NCI-H2196 (cell line): ENCODE measurements at regions not wholly inside any gene's neighbourhood (a gene's known extent, or its start where the extent isn't known, plus 50 kb on each side); places are given as distances from the start of the nearest gene placed in this dataset.
A peak's percentile ranks its signal among the peaks of the same experiment; 100 is the strongest.
"Not testable (repeated sequence)": the region's sequence is repeated elsewhere in the genome, so short reads cannot be mapped to it uniquely, and the experiment has no call there.

Experiments used
- DNase-seq: peaks from one replicate; lab custom pipeline; 2025; ENCODE audit not compliant: unreplicated experiment; lab: John Stamatoyannopoulos, UW

DNA sequence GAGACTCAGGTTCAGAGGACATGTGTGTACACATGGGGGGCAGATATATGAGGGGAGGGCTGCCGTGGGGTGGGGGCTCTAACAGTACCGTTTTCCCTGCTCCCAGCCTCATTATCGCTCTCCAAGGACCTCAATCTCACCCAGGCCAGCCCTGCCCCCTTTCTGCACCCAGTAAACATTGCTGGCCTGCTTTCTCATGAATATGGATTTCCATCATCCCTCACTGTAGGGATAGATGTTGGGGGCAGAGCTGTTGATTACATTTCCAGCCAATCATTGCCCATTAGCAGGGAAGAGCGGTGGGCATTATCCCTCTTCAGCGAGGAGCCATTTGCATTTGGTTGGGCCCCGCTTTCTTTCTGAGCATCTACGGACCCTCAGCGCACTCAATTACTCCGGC, 273.8 kb downstream of the RPS6KC1 start:
- DNase-seq, result no peak

DNA sequence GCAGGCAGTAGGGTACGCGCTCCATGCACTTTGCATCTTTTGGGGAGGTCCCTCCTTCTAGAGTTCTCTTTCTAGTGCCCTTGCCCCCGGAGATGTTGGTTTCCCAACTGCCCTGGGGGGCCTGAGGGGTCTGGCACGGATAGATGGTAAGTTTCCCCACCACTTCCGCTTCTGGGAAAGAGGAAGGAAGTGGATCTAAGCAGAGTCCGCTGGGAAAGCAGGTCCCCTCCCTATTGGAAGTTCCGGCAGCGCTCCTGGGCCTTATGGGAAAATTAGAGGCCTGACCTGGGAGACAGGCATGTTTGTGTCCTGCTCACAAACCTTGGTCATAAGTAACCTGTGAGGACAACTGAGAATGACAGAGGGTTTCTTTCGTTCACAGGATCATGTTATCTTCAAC, 274.4 kb downstream of the RPS6KC1 start:
- no peak for DNase-seq

DNA sequence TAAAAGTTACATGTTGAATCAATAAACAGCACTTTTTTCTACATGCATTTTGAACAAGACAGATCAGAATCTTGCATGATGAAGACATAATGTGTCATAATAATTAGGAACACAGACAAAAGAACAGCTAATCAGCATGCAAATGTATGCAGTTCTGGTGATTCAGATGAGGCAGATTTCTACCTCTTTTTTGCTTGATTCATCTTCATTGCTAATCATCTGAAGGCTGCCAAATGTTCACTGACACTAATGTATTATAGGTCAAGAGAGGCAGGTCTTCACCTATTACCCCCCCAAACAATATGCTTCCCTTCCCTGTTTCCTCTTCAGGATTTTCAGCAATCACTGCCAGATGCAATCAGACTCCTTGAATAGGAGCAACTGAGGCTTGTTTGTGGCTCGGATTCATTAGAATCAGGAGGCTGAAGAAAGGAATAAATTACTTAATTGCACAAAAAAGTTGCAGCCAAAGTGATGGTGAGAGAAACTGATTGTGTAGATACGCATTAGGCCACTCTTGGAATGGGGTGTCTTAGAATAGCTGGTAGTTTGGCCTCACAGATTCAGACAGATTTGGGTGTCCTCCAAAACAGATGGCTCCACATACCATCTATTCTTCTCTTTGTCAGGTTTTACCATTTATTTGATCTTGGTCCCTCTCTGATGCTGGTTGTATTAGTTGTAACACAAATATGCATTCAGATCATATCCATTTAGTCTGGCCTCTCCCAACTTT, 275.4 kb downstream of the RPS6KC1 start:
- no peak for DNase-seq

DNA sequence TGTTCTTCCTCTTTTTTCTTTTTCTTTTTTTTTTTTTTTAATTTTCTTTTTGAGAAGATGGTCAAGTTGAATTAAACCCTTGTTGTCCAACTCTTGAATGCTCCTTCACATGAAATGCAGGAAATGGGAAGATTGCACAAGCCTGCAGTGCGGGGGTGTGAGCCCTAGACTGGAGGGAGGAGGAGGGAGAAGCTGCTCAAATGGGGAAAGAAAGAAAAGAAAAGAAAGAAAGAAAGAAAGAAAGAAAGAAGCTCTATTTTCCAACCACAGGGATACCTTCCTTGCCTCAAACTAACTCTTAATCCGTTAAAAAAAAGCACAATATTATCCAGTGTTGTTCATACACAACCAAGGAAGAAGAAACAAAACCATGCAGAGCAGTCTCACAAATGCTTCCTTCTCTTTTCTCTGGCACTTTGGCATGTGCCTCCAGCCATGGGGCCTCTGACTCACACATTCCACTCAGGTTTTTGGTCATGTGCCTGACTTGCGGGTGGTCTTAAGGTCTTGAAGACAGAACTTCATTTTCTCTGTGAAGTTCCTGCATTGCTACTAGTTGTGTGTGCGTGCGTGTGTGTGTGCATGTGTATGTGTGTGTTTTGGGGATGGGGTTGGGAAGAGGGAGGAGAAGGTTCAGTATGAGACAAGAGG, 276.1 kb downstream of the RPS6KC1 start:
- DNase-seq, result no peak

DNA sequence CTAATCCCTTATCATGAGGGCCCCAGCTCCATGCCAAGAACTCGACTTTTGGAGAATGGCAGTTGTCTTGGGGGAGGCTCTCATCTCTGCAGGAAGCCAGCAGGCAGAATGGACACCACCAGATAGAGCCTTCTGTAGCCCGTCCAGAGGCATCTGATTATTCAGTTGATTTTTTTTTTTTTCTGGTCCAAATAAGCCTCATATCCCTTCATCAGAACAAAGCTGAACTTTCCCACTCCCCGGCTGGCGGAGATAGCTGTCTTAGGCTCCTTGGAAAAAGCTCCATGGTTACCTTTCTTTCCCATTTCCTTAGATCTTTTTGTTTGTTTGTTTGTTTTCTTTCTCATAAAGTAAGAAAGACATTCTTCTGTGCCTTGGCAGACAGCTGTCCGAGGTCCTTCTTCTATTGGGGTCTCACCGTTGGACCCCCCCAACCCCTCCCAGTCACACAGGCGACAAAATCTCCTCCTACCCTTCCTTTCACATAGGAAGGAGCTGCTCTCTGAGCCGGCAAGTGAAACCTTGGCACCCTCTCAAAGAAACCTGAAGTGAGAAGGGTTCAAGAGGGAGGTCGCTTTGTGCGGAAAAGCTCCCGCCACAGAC, 278.5 kb downstream of the RPS6KC1 start:
- no peak for DNase-seq

DNA sequence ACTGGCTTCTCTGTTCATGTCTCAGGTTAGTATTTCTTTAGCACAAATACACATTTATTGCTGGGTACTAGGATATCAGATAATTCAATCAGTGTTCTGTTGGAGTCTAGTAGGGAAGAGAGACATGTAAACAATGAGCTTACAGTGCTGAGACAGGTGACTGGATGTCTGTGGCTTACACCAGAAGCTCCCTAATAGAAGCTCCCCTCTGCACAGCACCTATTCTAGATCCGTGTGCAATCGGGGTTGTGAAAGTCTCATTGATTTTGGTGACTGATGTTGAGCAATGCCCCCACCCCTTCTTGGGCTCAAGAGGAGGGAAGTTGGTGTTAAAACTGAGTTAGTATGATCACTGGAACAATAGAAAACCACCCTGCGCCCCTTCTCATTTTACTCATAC, 279.2 kb downstream of the RPS6KC1 start:
- DNase-seq, result no peak

DNA sequence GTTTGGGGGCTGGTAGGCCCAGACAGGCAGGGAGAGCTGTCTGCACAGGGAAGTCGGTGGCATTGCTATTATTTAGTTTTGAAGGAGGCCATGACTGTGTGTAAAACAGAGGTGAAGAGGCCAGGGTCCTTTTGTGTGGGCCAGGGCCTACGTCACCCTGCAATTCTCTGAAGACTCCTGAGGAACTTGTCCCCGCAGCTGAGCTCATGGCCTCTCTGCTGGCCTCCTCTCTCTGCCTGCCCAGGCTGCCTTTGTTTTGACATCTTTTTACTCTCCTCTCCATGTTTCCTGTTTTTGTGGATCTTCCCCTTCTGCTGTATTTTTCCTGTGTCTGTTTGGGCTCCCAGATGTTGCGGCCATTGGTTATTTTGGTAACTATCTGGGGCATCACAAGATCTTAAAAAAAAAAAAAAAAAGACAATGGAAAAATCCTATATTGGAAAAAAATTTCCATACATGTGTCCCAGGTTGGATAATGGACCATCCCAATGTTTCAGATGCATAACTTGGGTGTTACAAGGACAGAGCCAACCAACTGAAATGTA, 280.7 kb downstream of the RPS6KC1 start:
- no peak for DNase-seq

DNA sequence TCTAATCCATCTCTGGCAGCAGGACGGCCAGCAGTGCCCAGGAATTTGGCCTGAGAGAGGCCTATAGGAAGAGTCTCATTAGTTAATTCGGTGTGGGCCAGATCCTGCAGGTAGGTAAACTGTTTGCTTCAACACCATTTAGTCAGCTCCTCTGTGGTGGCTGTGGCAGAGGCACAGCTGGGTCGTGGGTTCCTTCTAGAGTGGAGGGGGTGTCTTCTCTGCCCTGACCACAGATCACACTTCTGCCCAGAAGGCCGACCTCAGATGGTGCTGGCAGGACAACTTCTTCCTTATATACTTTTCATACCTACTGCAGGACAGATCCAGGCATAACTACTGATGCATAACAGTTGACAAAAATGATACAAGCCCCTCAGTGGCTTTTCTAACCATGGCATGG, 281.4 kb downstream of the RPS6KC1 start:
- no peak for DNase-seq

DNA sequence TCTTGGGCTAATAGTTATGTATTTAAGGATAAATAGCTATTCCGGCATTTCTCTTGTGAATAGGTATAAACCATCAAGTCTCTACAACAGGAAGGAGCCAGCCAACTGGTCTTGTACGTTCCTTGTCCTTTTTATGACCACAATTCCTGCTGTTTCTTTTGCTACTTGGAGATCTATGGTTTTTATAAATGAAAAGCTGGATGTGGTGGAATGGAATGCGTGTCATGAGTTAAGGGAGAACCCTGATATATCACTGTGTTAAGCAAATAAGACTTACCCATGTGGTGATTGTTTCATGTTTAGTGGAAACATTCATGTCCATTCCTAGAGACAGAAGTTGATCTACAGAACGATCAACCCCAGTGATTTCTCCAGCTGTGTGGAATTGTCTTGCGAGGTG, 282.1 kb downstream of the RPS6KC1 start:
- no peak for DNase-seq

DNA sequence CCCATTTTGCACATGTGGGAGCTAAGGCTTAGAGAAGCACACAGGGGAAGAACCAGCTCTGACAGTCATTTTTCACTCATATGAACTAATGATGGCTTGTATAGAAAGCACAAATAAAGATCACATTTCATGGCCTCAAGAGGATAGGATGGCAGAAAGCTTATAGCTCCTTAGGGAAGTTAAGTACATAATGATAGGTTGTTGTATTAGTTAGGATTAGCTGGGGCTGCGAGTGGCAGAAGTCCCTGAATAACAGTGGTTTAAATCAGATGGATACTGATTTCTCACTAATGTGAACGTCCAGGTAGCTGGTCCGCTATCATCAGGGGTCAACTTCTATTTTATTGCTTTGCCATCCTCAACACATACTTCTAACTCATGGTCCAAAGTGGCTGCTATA, 284.0 kb downstream of the RPS6KC1 start:
- DNase-seq, result no peak

DNA sequence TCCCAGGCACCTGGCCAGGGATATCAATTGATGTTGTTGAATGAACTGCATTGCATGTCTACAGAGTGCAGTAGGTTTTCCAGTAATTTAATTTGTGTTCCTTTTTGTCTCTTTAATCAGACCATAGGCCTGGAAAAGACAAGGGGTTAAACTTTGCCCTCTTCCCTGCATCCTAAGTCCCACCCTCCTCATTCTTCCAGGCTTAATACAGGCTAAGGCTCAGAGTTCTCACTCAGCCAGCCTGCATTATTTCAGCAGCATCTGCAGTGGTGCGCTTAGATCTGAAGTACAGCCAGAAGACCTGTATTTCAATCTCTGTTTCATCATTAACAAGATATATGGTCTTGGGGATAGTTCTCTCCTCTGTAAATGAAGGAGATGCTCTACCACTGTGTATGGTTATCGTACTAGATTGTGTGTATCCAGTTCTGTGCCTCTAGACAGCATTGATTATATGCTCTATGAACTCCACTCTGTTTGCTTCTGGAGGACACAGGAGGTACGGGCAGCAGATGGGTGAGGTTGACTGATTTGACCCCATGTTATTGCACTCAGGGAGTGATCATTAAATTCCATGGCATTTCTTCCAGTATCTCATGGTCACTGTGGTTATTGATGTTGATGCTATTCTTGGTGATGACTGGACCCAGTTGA, 286.1 kb downstream of the RPS6KC1 start:
- DNase-seq, result no peak

DNA sequence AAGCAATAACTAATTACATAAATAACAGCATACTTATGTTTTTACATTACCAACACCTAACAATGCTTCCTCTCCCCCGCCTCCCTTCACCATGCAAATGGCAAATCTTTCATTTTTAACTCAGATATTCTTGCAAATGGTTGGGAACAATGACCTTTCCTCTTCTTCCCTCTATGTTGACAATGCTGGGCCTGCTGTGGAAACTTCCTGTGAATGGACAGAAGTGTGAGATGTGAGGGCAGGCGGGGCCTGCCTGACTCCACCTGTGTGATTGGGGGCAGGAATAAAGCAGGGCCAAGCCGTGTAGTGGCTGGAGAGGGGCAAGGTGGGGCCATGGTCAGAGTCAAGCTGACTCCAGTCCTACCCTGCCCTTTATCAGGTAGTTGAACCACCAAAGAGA, 289.6 kb downstream of the RPS6KC1 start:
- no peak for DNase-seq

DNA sequence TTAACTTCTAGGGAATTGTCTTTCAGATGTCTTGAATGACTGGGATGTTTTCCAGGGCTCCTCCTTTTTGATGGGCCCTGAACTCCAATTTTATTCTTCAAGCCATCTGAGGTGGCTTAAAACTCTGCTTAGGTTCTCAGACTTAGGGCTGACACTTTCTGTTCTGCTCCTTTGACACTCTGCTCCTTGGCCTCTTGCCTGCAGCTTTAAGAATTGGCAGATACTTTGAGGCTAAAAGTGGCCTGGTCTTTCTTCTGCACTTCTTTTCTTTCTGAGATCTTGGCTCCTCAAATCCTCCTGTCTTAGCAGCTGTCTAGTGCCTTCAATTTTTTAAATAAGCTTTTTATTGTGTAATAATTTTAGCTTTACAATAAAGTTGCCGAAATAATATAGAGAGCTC, 294.6 kb downstream of the RPS6KC1 start:
- DNase-seq, result no peak

DNA sequence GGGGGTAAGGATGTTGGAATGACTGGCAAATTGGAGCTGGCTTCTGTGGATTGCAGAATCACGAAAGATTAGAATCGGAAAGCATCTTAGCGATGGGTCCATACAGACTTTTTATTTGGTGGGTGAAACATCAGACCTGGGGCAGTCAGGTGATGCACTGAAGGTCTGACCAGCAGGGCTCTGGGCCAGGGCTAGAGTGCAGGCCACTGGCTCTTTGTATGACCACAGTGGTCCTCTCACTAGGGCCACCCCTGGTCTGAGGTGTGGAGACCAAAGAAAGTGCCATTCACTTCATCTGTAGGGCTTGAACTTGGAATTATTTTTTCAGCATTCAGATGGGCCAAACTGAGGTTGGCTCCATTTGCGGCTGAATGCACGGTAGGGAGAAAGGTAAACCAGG, 306.4 kb downstream of the RPS6KC1 start:
- DNase-seq, result no peak

DNA sequence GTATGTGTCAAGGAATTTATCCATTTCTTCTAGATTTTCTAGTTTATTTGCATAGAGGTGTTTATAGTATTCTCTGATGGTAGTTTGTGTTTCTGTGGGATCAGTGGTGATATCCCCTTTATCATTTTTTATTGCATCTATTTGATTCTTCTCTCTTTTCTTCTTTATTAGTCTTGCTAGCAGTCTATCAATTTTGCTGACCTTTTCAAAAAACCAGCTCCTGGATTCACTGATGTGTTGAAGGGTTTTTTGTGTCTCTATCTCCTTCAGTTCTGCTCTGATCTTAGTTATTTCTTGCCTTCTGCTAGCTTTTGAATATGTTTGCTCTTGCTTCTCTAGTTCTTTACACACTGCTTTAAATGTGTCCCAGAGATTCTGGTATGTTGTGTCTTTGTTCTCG, 307.3 kb downstream of the RPS6KC1 start:
- DNase-seq, result not testable (repeated sequence)

DNA sequence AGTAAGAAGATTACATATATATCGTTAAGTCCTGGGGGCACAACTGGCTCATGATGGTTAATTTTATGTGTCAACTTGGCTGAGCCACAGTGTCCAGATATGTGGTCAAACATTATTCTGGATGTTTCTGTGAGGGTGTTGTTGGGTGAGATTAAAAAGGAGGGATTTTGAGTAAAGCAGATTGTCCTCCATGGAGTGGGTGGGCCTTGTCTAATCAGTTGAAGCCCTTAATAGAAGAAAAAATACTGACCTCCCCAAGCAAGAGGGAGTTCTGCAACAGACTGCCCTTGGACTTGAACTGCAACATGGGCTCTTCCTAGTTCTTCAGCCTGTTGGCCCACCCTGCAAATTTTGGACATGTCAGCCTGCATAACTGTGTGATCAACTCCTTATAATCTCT, 311.6 kb downstream of the RPS6KC1 start:
- no peak for DNase-seq

DNA sequence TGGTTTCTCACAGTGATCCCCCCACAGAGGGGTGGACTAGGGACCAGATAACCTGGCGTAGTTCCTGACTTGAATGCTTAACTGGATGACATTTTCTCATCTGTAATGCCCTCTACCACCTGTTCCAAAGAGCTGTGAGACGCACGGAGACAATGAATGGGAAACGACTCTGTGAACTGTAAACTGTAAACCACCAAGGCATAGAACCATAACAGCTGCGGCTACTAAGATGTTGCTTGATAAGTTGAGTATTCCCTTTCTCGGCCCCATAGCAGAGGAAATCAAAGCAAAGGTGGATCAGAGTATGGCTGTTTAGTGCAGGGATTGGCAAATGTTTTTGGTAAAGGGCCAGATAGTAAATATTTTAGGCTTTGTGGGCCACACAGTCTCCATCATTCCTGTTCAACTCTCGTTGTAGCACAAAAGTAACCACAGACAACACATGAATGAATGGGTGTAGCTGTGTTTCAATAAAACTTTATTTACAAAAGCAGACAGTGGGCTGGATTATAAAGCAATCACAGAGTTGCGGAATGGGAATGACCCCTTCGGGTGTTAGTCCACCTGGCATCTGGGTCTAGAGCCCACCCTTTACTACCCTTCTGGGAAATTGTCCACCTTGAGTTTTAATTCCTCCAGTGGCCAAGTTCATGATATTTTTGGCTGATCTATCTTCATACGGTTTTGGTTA, 315.2 kb downstream of the RPS6KC1 start:
- DNase-seq, result no peak

DNA sequence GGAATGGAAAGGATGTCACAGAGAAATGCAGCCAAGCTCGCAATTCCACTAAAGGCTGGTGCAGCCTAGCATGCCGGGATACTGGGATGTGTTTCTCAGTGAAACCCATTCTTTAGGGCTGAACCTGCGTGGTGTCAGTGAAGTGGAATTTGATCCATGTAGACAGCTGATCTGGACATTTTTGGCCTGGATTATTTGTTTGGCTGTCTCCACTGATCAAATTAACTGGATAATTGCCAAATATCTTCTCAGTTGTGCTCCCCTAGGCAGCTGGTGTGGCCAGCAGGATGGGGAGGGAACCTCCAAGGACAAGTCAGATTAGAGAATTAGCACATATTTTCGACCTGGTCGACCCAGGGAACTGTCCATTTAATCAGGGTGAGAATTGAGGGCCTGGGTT, 318.4 kb downstream of the RPS6KC1 start:
- peak; percentile 19 for DNase-seq

DNA sequence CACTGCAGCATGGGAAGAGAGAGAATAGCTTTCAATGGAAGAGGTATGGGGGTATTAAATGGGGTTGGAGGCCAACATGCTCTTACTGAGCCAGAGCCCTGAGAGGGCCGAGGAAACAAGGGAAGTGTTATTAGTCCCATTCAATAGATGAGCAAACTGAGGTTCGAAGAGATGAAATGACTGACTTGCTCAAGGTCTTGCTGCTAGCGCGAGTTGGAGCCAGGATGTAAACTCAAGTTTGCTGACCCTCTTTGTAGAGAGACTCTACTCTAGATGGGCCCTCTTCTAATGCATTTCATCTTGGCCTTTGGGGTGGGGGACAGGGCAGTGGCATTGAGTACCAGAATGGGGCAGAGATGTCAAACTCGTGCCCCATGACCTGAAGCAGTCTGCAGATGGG, 319.5 kb downstream of the RPS6KC1 start:
- DNase-seq, result no peak

DNA sequence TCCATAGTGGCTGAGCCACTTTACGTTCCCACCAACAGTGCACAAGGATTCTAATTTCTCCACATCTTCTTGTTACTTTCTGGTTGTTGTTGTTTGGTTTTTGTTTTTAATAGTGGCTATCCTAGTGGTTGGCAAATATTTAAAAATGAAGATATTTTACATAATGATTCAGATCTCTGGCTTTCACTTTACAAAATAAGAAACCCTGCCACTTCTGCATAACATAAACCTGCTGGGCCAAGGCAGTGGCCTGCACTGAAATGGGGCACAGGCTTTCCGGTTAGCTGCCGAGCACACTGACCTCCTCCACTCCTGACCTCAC, 320.4 kb downstream of the RPS6KC1 start:
- no peak for DNase-seq

DNA sequence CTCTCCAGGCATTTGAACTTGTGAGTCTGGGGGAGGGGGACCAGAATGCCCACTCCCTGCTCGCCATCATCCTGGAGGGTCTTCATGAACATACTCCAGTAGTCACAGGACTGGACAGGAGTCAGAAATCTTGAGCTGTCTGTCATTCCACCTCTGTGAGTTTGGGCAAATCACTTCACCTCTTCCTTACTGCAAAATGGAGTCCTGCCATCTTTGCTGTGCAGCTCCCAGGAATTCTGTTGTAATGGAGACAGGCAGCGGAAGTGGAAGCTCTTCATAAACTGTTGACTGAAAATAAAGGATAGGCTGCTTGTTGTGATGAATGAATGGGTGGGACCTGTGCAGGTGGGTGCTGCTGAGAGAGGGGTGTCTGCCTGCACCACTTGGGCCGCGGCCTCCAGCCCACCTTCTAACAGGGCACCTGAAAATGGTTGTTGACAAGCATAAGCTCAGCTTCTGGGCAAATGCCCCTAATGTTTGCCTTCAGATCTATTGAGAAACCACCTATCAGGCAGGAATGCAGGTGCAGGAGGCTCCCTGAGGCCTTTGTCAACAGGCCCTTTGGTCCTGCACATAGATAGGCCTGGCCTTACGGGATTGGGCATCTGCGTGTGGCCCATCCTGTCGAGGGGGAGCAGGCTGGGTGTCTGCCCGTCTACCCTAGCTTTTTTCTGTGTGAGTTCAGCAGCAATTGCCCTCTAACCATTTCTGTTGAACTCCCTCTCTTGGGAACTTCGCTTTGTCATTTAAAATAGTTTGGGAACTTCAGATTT, 321.0 kb downstream of the RPS6KC1 start:
- no peak for DNase-seq
